ES-I3 (cell line): ENCODE measurements at regions not wholly inside any gene's neighbourhood (a gene's known extent, or its start where the extent isn't known, plus 50 kb on each side); places are given as distances from the start of the nearest gene placed in this dataset.

Experiments
- H3K36me3 ChIP-seq: 2 replicates; pipeline ENCODE4 v1.6.1; 2013; ENCODE audit warnings: mild to moderate bottlenecking, low read length, control low read depth, moderate library complexity; ENCODE audit not compliant: insufficient read depth
- H3K4me1 ChIP-seq: 2 replicates; pipeline ENCODE4 v1.6.1; 2013; ENCODE audit warnings: mild to moderate bottlenecking, control low read depth, low read length; ENCODE audit not compliant: insufficient read depth
- H3K9ac ChIP-seq: 2 replicates; pipeline ENCODE4 v1.6.1; 2013; ENCODE audit warnings: low read depth, mild to moderate bottlenecking, low read length, moderate library complexity
- H3K9me3 ChIP-seq: 2 replicates; pipeline ENCODE4 v1.6.1; 2013; ENCODE audit warnings: mild to moderate bottlenecking, low read length, moderate library complexity; ENCODE audit not compliant: control insufficient read depth, insufficient read depth

GRCh38 chr10:78744491-78745090, 324.2 kb upstream of the ZMIZ1 start:
- H3K4me1 ChIP-seq: peaks cover 15% of the 10 kb centered on the region
- H3K9ac ChIP-seq: no peak overlapping the region
- H3K36me3 ChIP-seq: no peaks in the 10 kb centered on the region
- H3K9me3 ChIP-seq: no peaks in the 10 kb centered on the region

GRCh38 chr10:78745441-78745840, 323.3 kb upstream of the ZMIZ1 start:
- Histone ChIP-seq H3K36me3 (no peaks in the 10 kb centered on the region), H3K9ac (no peak overlapping the region), H3K4me1 (peaks cover 11% of the 10 kb centered on the region), H3K9me3 (no peaks in the 10 kb centered on the region)

- Histone ChIP-seq H3K9ac (no peak overlapping the region), H3K9me3 (no peaks in the 10 kb centered on the region), H3K4me1 (peaks cover 11% of the 10 kb centered on the region), H3K36me3 (no peaks in the 10 kb centered on the region)
Measured at GRCh38 chr10:78746155-78746763, 322.5 kb upstream of the ZMIZ1 start.

- no peak overlapping the region for H3K9ac ChIP-seq
- no peaks in the 10 kb centered on the region for H3K36me3 ChIP-seq
- H3K4me1 ChIP-seq: peaks cover 11% of the 10 kb centered on the region
- H3K9me3 ChIP-seq: no peaks in the 10 kb centered on the region
Measured at GRCh38 chr10:78747401-78748234, 321.1 kb upstream of the ZMIZ1 start.

- Histone ChIP-seq H3K9ac (no peak overlapping the region), H3K4me1 (peaks cover 11% of the 10 kb centered on the region), H3K9me3 (no peaks in the 10 kb centered on the region), H3K36me3 (no peaks in the 10 kb centered on the region)
Measured at GRCh38 chr10:78748235-78748533, 320.6 kb upstream of the ZMIZ1 start.

- Histone ChIP-seq H3K4me1 (peaks cover 11% of the 10 kb centered on the region), H3K36me3 (no peaks in the 10 kb centered on the region), H3K9me3 (no peaks in the 10 kb centered on the region), H3K9ac (no peak overlapping the region)
Measured at GRCh38 chr10:78749200-78749599, 319.6 kb upstream of the ZMIZ1 start.

GRCh38 chr10:78749898-78750297, 318.9 kb upstream of the ZMIZ1 start:
- Histone ChIP-seq H3K36me3 (no peaks in the 10 kb centered on the region), H3K9ac (no peak overlapping the region), H3K9me3 (no peaks in the 10 kb centered on the region), H3K4me1 (peaks cover 17% of the 10 kb centered on the region)

GRCh38 chr10:78750418-78750817, 318.3 kb upstream of the ZMIZ1 start:
- Histone ChIP-seq H3K4me1 (peaks cover 17% of the 10 kb centered on the region), H3K36me3 (no peaks in the 10 kb centered on the region), H3K9me3 (no peaks in the 10 kb centered on the region), H3K9ac (no peak overlapping the region)

- H3K36me3 ChIP-seq: no peaks in the 10 kb centered on the region
- no peak overlapping the region for H3K9ac ChIP-seq
- peaks cover 11% of the 10 kb centered on the region for H3K4me1 ChIP-seq
- H3K9me3 ChIP-seq: no peaks in the 10 kb centered on the region
Measured at GRCh38 chr10:78751716-78752115, 317.1 kb upstream of the ZMIZ1 start.

GRCh38 chr10:78752221-78752620, 316.5 kb upstream of the ZMIZ1 start:
- Histone ChIP-seq H3K9me3 (no peaks in the 10 kb centered on the region), H3K4me1 (peaks cover 14% of the 10 kb centered on the region), H3K36me3 (no peaks in the 10 kb centered on the region), H3K9ac (no peak overlapping the region)

GRCh38 chr10:78752708-78753107, 316.1 kb upstream of the ZMIZ1 start:
- Histone ChIP-seq H3K4me1 (peaks cover 18% of the 10 kb centered on the region), H3K9ac (no peak overlapping the region), H3K36me3 (no peaks in the 10 kb centered on the region), H3K9me3 (no peaks in the 10 kb centered on the region)

GRCh38 chr10:78754269-78755062, 314.3 kb upstream of the ZMIZ1 start:
- peaks cover 21% of the 10 kb centered on the region for H3K4me1 ChIP-seq
- no peaks in the 10 kb centered on the region for H3K36me3 ChIP-seq
- no peaks in the 10 kb centered on the region for H3K9me3 ChIP-seq
- H3K9ac ChIP-seq: no peak overlapping the region

GRCh38 chr10:78755063-78755701, 313.6 kb upstream of the ZMIZ1 start:
- Histone ChIP-seq H3K36me3 (no peaks in the 10 kb centered on the region), H3K9me3 (no peaks in the 10 kb centered on the region), H3K4me1 (peaks cover 21% of the 10 kb centered on the region), H3K9ac (no peak overlapping the region)

GRCh38 chr10:78755877-78756455, 312.8 kb upstream of the ZMIZ1 start:
- Histone ChIP-seq H3K9ac (no peak overlapping the region), H3K4me1 (peaks cover 21% of the 10 kb centered on the region), H3K9me3 (no peaks in the 10 kb centered on the region), H3K36me3 (no peaks in the 10 kb centered on the region)
